Activated naive CD8-positive, alpha-beta T cell treated with anti-CD3 and anti-CD28 coated beads, Interleukin-2, amount 50 U/mL, for 24 hours (primary cell): ENCODE measurements at regions not wholly inside any gene's neighbourhood (a gene's known extent, or its start where the extent isn't known, plus 50 kb on each side); places are given as distances from the start of the nearest gene placed in this dataset.

ENCODE experiments used
- ATAC-seq: fragments of 150-1000 bp; cut with Tn5 transposase; one replicate; pipeline ENCODE4 v1.10.0; 2021
- DNase-seq: peaks from one replicate; pipeline ENCODE4 v3.0.0; 2021
- H3K27ac Mint-ChIP-seq: one replicate; pipeline ENCODE4 v1.8.0; 2021; ENCODE audit warnings: mild to moderate bottlenecking, mixed read lengths
- H3K27me3 Mint-ChIP-seq: one replicate; pipeline ENCODE4 v1.8.0; 2021; ENCODE audit warnings: mixed read lengths
- H3K36me3 Mint-ChIP-seq: one replicate; pipeline ENCODE4 v1.8.0; 2021; ENCODE audit warnings: low read depth, mixed read lengths
- H3K4me1 Mint-ChIP-seq: one replicate; pipeline ENCODE4 v1.8.0; 2021; ENCODE audit warnings: mixed read lengths
- H3K4me3 Mint-ChIP-seq: one replicate; pipeline ENCODE4 v1.8.0; 2021; ENCODE audit warnings: mild to moderate bottlenecking, moderate library complexity, mixed read lengths
- H3K9me3 Mint-ChIP-seq: one replicate; pipeline ENCODE4 v1.8.0; 2021; ENCODE audit warnings: mixed read lengths

- Mint-ChIP-seq H3K4me1 (no peaks in the 10 kb centered on the region), H3K4me3 (no peak overlapping the region), H3K27ac (no peak overlapping the region), H3K9me3 (no peaks in the 10 kb centered on the region), H3K36me3 (no peaks in the 10 kb centered on the region), H3K27me3 (no peaks in the 10 kb centered on the region)
- ATAC-seq (no peak), DNase-seq (no peak)
Observed at GRCh38 chr18:43622024-43622423, 344.7 kb upstream of the SYT4 start.

DNA sequence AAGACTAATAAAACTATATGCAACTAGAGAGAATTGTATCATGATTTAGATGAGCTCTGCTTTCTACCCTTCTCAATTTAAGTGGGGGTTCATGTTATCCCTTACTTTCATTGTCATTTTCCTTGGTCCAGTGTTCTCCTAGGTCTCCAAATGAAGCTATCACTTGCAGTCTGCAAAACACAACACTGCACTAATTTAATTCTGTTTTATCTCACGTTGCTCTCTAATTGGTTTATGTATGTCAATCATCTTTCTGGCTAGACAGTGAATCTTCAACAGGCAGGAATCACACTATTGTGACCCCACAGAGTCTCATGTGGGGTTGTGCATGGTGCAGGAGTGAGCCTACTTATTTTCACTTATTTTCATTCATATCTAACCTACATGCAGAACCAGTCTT is 348.3 kb upstream of the SYT4 start:
- ATAC-seq (no peak), DNase-seq (no peak)
- Mint-ChIP-seq H3K27me3 (no peaks in the 10 kb centered on the region), H3K36me3 (no peaks in the 10 kb centered on the region), H3K4me1 (no peaks in the 10 kb centered on the region), H3K27ac (no peak overlapping the region), H3K9me3 (no peaks in the 10 kb centered on the region), H3K4me3 (no peak overlapping the region)

GRCh38 chr18:43627848-43628530 is 350.7 kb upstream of the SYT4 start:
- Mint-ChIP-seq H3K4me3 (no peak overlapping the region), H3K27me3 (no peaks in the 10 kb centered on the region), H3K27ac (no peak overlapping the region), H3K9me3 (no peaks in the 10 kb centered on the region), H3K36me3 (no peaks in the 10 kb centered on the region), H3K4me1 (no peaks in the 10 kb centered on the region)
- DNase-seq (no peak), ATAC-seq (no peak)

- Mint-ChIP-seq H3K4me3 (no peak overlapping the region), H3K27me3 (no peaks in the 10 kb centered on the region), H3K4me1 (no peaks in the 10 kb centered on the region), H3K9me3 (peaks cover 6% of the 10 kb centered on the region), H3K36me3 (no peaks in the 10 kb centered on the region), H3K27ac (no peak overlapping the region)
- DNase-seq, result no peak
- ATAC-seq, result no peak
Observed at GRCh38 chr18:43634994-43635393, 357.7 kb upstream of the SYT4 start.

DNA sequence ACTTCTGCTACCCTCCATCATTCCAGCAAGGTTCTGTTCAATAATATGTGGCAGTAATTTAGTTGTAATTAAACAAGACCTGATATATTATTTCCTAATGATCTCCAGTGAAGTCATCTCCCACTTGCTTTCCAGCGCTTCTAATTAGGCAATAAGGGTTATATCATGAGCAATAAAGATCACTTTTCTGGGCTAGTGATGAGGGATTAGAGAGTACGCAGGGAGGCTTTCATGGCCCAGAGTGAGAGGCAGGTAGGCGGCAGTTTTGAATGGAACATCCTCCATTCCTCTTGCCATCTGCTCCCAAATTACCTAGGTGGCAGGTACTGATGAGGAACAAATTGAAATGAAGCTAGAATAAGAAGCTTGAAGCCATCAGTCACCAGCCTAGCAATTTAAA is 358.1 kb upstream of the SYT4 start:
- Mint-ChIP-seq H3K27ac (no peak overlapping the region), H3K4me1 (no peaks in the 10 kb centered on the region), H3K27me3 (no peaks in the 10 kb centered on the region), H3K9me3 (peaks cover 6% of the 10 kb centered on the region), H3K4me3 (no peak overlapping the region), H3K36me3 (no peaks in the 10 kb centered on the region)
- DNase-seq (no peak), ATAC-seq (no peak)

GRCh38 chr18:43642727-43643330 is 365.5 kb upstream of the SYT4 start:
- Mint-ChIP-seq H3K9me3 (peaks cover 7% of the 10 kb centered on the region), H3K4me3 (no peak overlapping the region), H3K36me3 (no peaks in the 10 kb centered on the region), H3K4me1 (no peaks in the 10 kb centered on the region), H3K27ac (no peak overlapping the region), H3K27me3 (no peaks in the 10 kb centered on the region)
- ATAC-seq (no peak), DNase-seq (no peak)

DNA sequence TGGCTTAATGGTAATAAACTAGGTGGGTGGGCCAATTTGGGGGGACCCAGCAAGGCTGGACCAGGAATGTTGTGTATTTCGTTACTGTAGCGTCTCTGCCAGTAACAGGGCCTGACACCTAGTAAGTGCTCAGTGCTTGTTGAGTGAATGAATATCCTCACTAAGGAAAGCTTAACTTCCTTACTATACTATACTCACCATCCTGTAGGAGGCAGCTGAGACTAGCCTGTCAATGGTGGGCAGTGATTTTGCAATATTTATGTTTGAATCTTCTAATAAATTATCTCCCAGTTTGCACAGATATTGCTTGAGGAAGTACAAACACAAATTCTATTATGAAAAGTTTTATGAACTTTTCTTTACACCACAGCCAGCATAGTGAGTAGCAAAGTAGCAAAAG is 370.7 kb upstream of the SYT4 start:
- ATAC-seq (no peak), DNase-seq (no peak)
- no peaks in the 10 kb centered on the region for H3K36me3 Mint-ChIP-seq
- H3K4me1 Mint-ChIP-seq, result no peaks in the 10 kb centered on the region
- no peak overlapping the region for H3K4me3 Mint-ChIP-seq
- no peaks in the 10 kb centered on the region for H3K27me3 Mint-ChIP-seq
- no peak overlapping the region for H3K27ac Mint-ChIP-seq
- peaks cover 13% of the 10 kb centered on the region for H3K9me3 Mint-ChIP-seq

- H3K27me3 Mint-ChIP-seq, result no peaks in the 10 kb centered on the region
- DNase-seq (no peak), ATAC-seq (no peak)
- H3K27ac Mint-ChIP-seq, result no peak overlapping the region
- H3K4me3 Mint-ChIP-seq, result no peak overlapping the region
- H3K4me1 Mint-ChIP-seq, result no peaks in the 10 kb centered on the region
- peaks cover 22% of the 10 kb centered on the region for H3K9me3 Mint-ChIP-seq
- H3K36me3 Mint-ChIP-seq, result no peaks in the 10 kb centered on the region
Observed at GRCh38 chr18:43649649-43650357, 372.5 kb upstream of the SYT4 start.

DNA sequence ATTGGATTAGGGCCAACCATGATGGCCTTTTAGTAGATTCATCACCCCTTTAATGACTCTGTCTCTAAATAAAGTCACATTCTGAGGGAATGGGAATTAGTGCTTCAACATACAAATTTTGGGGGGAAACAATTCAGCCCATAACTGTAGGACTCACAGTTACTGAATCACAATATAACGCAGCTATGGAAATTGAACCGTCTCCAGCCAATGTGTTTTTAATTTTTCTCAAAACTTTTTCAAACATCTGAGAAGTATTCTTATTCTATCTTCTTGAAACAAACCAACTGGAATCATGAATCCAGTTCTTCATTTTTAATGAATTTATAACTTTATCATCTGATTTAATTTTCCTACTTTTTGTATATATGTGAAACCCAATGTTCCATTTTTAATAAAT is 373.1 kb upstream of the SYT4 start:
- Mint-ChIP-seq H3K4me3 (no peak overlapping the region), H3K4me1 (no peaks in the 10 kb centered on the region), H3K9me3 (peaks cover 25% of the 10 kb centered on the region), H3K27me3 (no peaks in the 10 kb centered on the region), H3K27ac (no peak overlapping the region), H3K36me3 (no peaks in the 10 kb centered on the region)
- ATAC-seq (no peak), DNase-seq (no peak)

DNA sequence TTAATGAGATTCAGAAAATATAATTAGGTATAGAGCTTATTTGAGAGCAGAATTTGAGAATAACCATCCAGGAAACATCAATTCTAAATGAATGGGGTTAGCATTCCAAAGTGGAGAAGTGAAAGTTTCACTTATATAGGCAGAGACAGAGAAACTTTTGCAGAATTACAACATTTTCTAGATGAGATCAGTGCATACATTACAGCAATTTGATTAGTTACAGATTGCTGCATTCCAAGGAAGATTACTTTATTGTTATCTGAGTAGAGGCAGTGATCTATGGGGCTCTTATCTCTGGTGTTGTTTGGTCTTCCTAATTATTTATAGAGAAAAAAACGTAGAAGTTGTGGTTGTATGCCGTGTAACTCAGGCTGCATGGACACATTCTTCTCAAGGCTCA is 373.8 kb upstream of the SYT4 start:
- peaks cover 25% of the 10 kb centered on the region for H3K9me3 Mint-ChIP-seq
- no peaks in the 10 kb centered on the region for H3K36me3 Mint-ChIP-seq
- no peaks in the 10 kb centered on the region for H3K4me1 Mint-ChIP-seq
- no peak overlapping the region for H3K4me3 Mint-ChIP-seq
- ATAC-seq, result no peak
- no peaks in the 10 kb centered on the region for H3K27me3 Mint-ChIP-seq
- H3K27ac Mint-ChIP-seq, result no peak overlapping the region
- DNase-seq, result no peak

- no peaks in the 10 kb centered on the region for H3K4me1 Mint-ChIP-seq
- peaks cover 16% of the 10 kb centered on the region for H3K9me3 Mint-ChIP-seq
- H3K27ac Mint-ChIP-seq, result no peak overlapping the region
- no peaks in the 10 kb centered on the region for H3K36me3 Mint-ChIP-seq
- no peaks in the 10 kb centered on the region for H3K27me3 Mint-ChIP-seq
- no peak overlapping the region for H3K4me3 Mint-ChIP-seq
- no peak for ATAC-seq
- no peak for DNase-seq
Observed at GRCh38 chr18:43656547-43656946, 379.3 kb upstream of the SYT4 start.

DNA sequence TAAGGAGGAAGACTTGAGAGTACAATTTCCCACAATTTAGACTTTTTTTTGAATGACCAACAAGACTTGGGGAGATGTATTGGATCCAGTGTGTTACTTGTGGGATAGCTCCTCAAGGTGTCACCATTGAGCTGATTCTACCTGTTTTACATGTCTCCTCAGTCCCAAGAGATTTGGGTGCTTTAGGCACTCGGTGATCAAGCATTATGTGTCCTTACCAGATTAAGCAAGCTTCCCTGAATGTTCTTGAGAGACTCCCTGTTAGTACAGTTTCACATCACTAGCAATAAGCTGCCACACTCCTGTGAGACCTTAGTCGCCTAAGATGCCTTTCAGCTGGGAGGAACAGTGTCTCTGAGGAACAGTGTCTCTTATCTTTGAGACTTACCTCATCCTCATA is 384.3 kb upstream of the SYT4 start:
- Mint-ChIP-seq H3K27ac (no peak overlapping the region), H3K4me1 (no peaks in the 10 kb centered on the region), H3K4me3 (no peak overlapping the region), H3K27me3 (no peaks in the 10 kb centered on the region), H3K36me3 (no peaks in the 10 kb centered on the region), H3K9me3 (no peaks in the 10 kb centered on the region)
- ATAC-seq, result no peak
- DNase-seq, result no peak

DNA sequence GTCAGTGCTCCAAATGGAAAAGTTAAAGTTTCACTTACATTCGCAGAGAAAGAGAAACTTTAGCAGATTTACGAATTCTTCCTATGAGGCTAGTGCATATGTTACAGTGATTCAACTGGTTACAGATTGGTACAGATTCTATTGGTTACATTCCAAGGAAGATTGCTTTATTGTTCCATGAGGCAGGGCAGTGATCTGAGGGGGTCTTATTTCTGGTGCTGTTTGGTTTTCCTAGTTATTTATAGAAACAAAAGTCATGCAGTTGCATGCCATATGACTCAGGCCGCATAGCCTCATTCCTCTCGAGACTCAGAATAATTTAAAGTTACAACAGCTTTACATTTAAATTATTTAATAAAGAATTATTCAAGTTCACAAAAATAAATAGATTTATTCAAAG is 385.4 kb upstream of the SYT4 start:
- no peak for DNase-seq
- Mint-ChIP-seq H3K27me3 (no peaks in the 10 kb centered on the region), H3K27ac (no peak overlapping the region), H3K4me1 (no peaks in the 10 kb centered on the region), H3K4me3 (no peak overlapping the region), H3K36me3 (no peaks in the 10 kb centered on the region), H3K9me3 (no peaks in the 10 kb centered on the region)
- ATAC-seq, result no peak

- H3K36me3 Mint-ChIP-seq, result no peaks in the 10 kb centered on the region
- H3K4me3 Mint-ChIP-seq, result no peak overlapping the region
- ATAC-seq, result no peak
- H3K27me3 Mint-ChIP-seq, result no peaks in the 10 kb centered on the region
- no peak for DNase-seq
- peaks cover 3% of the 10 kb centered on the region for H3K9me3 Mint-ChIP-seq
- no peaks in the 10 kb centered on the region for H3K4me1 Mint-ChIP-seq
- H3K27ac Mint-ChIP-seq, result no peak overlapping the region
Observed at GRCh38 chr18:43663159-43663558, 385.9 kb upstream of the SYT4 start.

DNA sequence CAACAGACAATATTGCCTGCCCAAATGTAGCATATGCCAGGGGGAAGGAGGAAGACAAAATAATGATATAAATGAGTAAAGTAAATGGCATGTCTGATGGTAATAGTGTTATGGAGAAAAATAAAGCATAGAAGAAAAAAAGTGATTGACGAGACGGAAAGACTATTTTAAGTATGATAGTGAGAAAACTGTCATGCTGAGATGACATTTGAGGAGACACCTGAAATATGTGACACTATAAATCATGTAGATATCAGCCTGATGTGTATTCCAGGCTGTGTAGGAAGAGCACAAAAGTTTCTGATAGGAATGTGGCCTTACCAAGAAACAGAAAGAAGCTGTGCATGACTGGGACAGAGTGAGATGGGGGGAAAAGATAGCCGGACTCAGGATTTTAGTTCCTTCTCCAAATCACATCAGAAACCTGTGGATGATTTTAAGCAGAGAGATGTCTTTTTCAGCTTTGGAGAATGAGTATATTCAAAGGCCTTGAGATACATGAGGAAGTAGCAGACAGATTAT is 387.3 kb upstream of the SYT4 start:
- no peaks in the 10 kb centered on the region for H3K4me1 Mint-ChIP-seq

More for the DNA sequence above, 387.3 kb upstream of the SYT4 start:
- H3K27me3 Mint-ChIP-seq, result no peaks in the 10 kb centered on the region
- H3K36me3 Mint-ChIP-seq, result no peaks in the 10 kb centered on the region
- DNase-seq (no peak), ATAC-seq (no peak)
- H3K27ac Mint-ChIP-seq, result no peak overlapping the region
- no peak overlapping the region for H3K4me3 Mint-ChIP-seq
- H3K9me3 Mint-ChIP-seq, result peaks cover 4% of the 10 kb centered on the region
